ENCODE measurements at regions not wholly inside any gene's neighbourhood (a gene's known extent, or its start where the extent isn't known, plus 50 kb on each side); places are given as distances from the start of the nearest gene placed in this dataset.

GRCh38 chr20:7090001-7090400, 322.5 kb downstream of the BMP2 start:
- Histone ChIP-seq H3K27me3 (no peaks in the 10 kb centered on the region), H3K4me1 (ENCODE audit: low read depth) (peaks cover 7% of the 10 kb centered on the region), H3K9me3 (ENCODE audit: low read depth) (no peaks in the 10 kb centered on the region), H3K27ac (no peak overlapping the region), H3K4me3 (no peak overlapping the region), H3K36me3 (no peaks in the 10 kb centered on the region)
- TF ChIP-seq CTCF (IDR thresholded peaks at IDR 0.05; ENCODE audit: low read depth, low read length): no peak
- DNase-seq (ENCODE audit: low read depth in 1 of 2, low spot score in 1 of 2): no peak

- no peak for DNase-seq (ENCODE audit: low read depth in 1 of 2, low spot score in 1 of 2)
Measured at GRCh38 chr20:7090811-7091210, 323.3 kb downstream of the BMP2 start.

GRCh38 chr20:7091655-7092054, 324.2 kb downstream of the BMP2 start:
- H3K36me3 ChIP-seq: no peaks in the 10 kb centered on the region
- no peak for DNase-seq (ENCODE audit: low read depth in 1 of 2, low spot score in 1 of 2)

More at GRCh38 chr20:7090811-7091210, 323.3 kb downstream of the BMP2 start:
- Histone ChIP-seq H3K27ac (no peak overlapping the region), H3K4me1 (ENCODE audit: low read depth) (no peaks in the 10 kb centered on the region), H3K4me3 (no peak overlapping the region), H3K36me3 (no peaks in the 10 kb centered on the region), H3K9me3 (ENCODE audit: low read depth) (no peaks in the 10 kb centered on the region), H3K27me3 (no peaks in the 10 kb centered on the region)
- no peak for TF ChIP-seq CTCF (IDR thresholded peaks at IDR 0.05; ENCODE audit: low read depth, low read length)

GRCh38 chr20:7094438-7094997, 327.0 kb downstream of the BMP2 start:
- H3K4me3 ChIP-seq: no peak overlapping the region
- peak; percentile 31 for TF ChIP-seq CTCF (IDR thresholded peaks at IDR 0.05; ENCODE audit: low read depth, low read length)
- no peaks in the 10 kb centered on the region for H3K4me1 ChIP-seq (ENCODE audit: low read depth)
- peak; percentile 16 to 73 for DNase-seq (ENCODE audit: low read depth in 1 of 2, low spot score in 1 of 2)
- no peaks in the 10 kb centered on the region for H3K36me3 ChIP-seq
- no peak overlapping the region for H3K27ac ChIP-seq
- no peaks in the 10 kb centered on the region for H3K27me3 ChIP-seq
- H3K9me3 ChIP-seq (ENCODE audit: low read depth): no peaks in the 10 kb centered on the region

More at GRCh38 chr20:7091655-7092054, 324.2 kb downstream of the BMP2 start:
- no peak overlapping the region for H3K27ac ChIP-seq
- no peaks in the 10 kb centered on the region for H3K27me3 ChIP-seq
- TF ChIP-seq CTCF (IDR thresholded peaks at IDR 0.05; ENCODE audit: low read depth, low read length): no peak
- H3K4me1 ChIP-seq (ENCODE audit: low read depth): no peaks in the 10 kb centered on the region
- no peaks in the 10 kb centered on the region for H3K9me3 ChIP-seq (ENCODE audit: low read depth)
- no peak overlapping the region for H3K4me3 ChIP-seq

GRCh38 chr20:7106910-7107309, 339.4 kb downstream of the BMP2 start:
- no peak for DNase-seq (ENCODE audit: low read depth in 1 of 2, low spot score in 1 of 2)
- no peak for TF ChIP-seq CTCF (IDR thresholded peaks at IDR 0.05; ENCODE audit: low read depth, low read length)

More at GRCh38 chr20:7106910-7107309, 339.4 kb downstream of the BMP2 start:
- no peaks in the 10 kb centered on the region for H3K27me3 ChIP-seq
- no peak overlapping the region for H3K27ac ChIP-seq
- no peaks in the 10 kb centered on the region for H3K36me3 ChIP-seq
- no peak overlapping the region for H3K4me3 ChIP-seq
- no peaks in the 10 kb centered on the region for H3K4me1 ChIP-seq (ENCODE audit: low read depth)
- H3K9me3 ChIP-seq (ENCODE audit: low read depth): no peaks in the 10 kb centered on the region

All from cardiac muscle cell (in vitro differentiated cells and primary cell).